ENCODE measurements at regions not wholly inside any gene's neighbourhood (a gene's known extent, or its start where the extent isn't known, plus 50 kb on each side); places are given as distances from the start of the nearest gene placed in this dataset.

GRCh38 chr2:226578879-226579278 lies 220.7 kb downstream of the IRS1 start:
- TF ChIP-seq CTCF (conservative IDR thresholded peaks at IDR 0.05; ENCODE audit: low read depth in 2 of 2) (no peak), EZH2phosphoT487 (IDR thresholded peaks at IDR 0.05; ENCODE audit: unreplicated experiment) (no peak), POLR2AphosphoS5 (IDR thresholded peaks at IDR 0.05; ENCODE audit: low read depth) (no peak), REST (IDR thresholded peaks at IDR 0.05; ENCODE audit: unreplicated experiment) (no peak)
